Ovary (tissue), 3 donors: ENCODE measurements at regions not wholly inside any gene's neighbourhood (a gene's known extent, or its start where the extent isn't known, plus 50 kb on each side); places are given as distances from the start of the nearest gene placed in this dataset.

Experiments
- POLR2A ChIP-seq: fragments of 450-650 bp; IDR thresholded peaks from one replicate; pipeline ENCODE4 v1.6.1; 2017; ENCODE audit warnings: antibody characterized with exemption, mild to moderate bottlenecking, moderate library complexity
- TF ChIP-seq, protein P1 (sequence below), 3 donors: fragments of 450-650 bp in 2 of 3; fragments of 200-600 bp in 1 of 3; IDR thresholded peaks; one replicate each; pipeline versions ENCODE4 v1.5.1 to v1.8.0; 2016 to 2022; ENCODE audit warnings: antibody characterized with exemption in 3 of 3, mild to moderate bottlenecking in 1 of 3
- donor health status: DM: no; HTN: no; CAD: no.

DNA sequence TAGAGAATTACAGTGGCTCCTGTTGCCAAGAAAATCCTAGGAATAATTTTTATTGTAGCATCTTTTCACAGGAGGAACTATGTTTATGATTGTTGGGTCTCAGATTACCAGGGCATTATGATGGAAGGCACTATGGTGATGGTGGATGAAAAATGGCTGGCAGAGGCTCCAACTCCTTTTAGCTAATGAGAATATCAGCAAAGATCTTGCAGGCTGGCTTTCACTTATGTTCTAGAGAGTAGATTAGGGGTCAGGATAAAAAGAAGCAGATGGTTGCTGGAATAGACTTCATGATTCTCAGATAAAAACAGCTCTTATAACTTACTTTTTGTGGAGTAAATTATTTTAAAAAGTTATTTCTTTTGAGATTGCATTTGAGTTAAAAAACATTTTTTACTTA, 501.9 kb downstream of the TRHDE start:
- TF ChIP-seq, protein P1, sequence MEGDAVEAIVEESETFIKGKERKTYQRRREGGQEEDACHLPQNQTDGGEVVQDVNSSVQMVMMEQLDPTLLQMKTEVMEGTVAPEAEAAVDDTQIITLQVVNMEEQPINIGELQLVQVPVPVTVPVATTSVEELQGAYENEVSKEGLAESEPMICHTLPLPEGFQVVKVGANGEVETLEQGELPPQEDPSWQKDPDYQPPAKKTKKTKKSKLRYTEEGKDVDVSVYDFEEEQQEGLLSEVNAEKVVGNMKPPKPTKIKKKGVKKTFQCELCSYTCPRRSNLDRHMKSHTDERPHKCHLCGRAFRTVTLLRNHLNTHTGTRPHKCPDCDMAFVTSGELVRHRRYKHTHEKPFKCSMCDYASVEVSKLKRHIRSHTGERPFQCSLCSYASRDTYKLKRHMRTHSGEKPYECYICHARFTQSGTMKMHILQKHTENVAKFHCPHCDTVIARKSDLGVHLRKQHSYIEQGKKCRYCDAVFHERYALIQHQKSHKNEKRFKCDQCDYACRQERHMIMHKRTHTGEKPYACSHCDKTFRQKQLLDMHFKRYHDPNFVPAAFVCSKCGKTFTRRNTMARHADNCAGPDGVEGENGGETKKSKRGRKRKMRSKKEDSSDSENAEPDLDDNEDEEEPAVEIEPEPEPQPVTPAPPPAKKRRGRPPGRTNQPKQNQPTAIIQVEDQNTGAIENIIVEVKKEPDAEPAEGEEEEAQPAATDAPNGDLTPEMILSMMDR (IDR thresholded peaks at IDR 0.05): no peak
- no peak for TF ChIP-seq POLR2A
